H9 (cell line): ENCODE measurements at regions not wholly inside any gene's neighbourhood (a gene's known extent, or its start where the extent isn't known, plus 50 kb on each side); places are given as distances from the start of the nearest gene placed in this dataset.

Experiments used
- DNase-seq: peaks from one replicate; pipeline ENCODE4 v3.0.0-alpha.2; 2017
- H2AFZ ChIP-seq: one replicate; pipeline ENCODE4 v1.6.1; 2013; ENCODE audit warnings: mild to moderate bottlenecking, low read length, control low read depth, moderate library complexity
- H2AK5ac ChIP-seq: 2 replicates; pipeline ENCODE4 v1.6.1; 2013; ENCODE audit warnings: low read length, control low read depth, mixed read lengths; ENCODE audit not compliant: insufficient read length
- H2BK120ac ChIP-seq: one replicate; pipeline ENCODE4 v1.6.1; 2013; ENCODE audit warnings: low read depth, mild to moderate bottlenecking, low read length, control low read depth, inconsistent platforms; ENCODE audit not compliant: poor library complexity, severe bottlenecking
- H2BK12ac ChIP-seq: 2 replicates; pipeline ENCODE4 v1.6.1; 2013; ENCODE audit warnings: low read length, control low read depth, mixed read lengths, low read depth; ENCODE audit not compliant: insufficient read length
- H2BK15ac ChIP-seq: 2 replicates; pipeline ENCODE4 v1.6.1; 2013; ENCODE audit warnings: low read depth, low read length, control low read depth
- H2BK20ac ChIP-seq: one replicate; pipeline ENCODE4 v1.6.1; 2013; ENCODE audit warnings: low read depth, mild to moderate bottlenecking, low read length, control low read depth, inconsistent platforms; ENCODE audit not compliant: poor library complexity, severe bottlenecking
- H2BK5ac ChIP-seq: 2 replicates; pipeline ENCODE4 v1.6.1; 2013; ENCODE audit warnings: low read length, control low read depth, mixed read lengths; ENCODE audit not compliant: insufficient read length
- H3K14ac ChIP-seq: 2 replicates; pipeline ENCODE4 v1.6.1; 2013; ENCODE audit warnings: low read length, control low read depth; ENCODE audit not compliant: insufficient read depth
- H3K18ac ChIP-seq: 2 replicates; pipeline ENCODE4 v1.6.1; 2013; ENCODE audit warnings: low read depth, mild to moderate bottlenecking, mixed read lengths, low read length, control low read depth; ENCODE audit not compliant: insufficient read length
- H3K23ac ChIP-seq: 2 replicates; pipeline ENCODE4 v1.6.1; 2013; ENCODE audit warnings: low read length, control low read depth, mixed read lengths, low read depth; ENCODE audit not compliant: insufficient read length
- H3K23me2 ChIP-seq: 2 replicates; pipeline ENCODE4 v1.6.1; 2013; ENCODE audit warnings: low read depth, mild to moderate bottlenecking, mixed read lengths, low read length, control low read depth; ENCODE audit not compliant: insufficient read length, poor library complexity, severe bottlenecking
- H3K27ac ChIP-seq: 2 replicates; pipeline ENCODE4 v1.5.1; 2013; ENCODE audit warnings: low read length, control low read depth, mixed read lengths, low read depth; ENCODE audit not compliant: insufficient read length
- H3K27me3 ChIP-seq: 2 replicates; pipeline ENCODE4 v1.6.1; 2013; ENCODE audit warnings: low read length, control low read depth, inconsistent platforms; ENCODE audit not compliant: insufficient read depth
- H3K4ac ChIP-seq: 2 replicates; pipeline ENCODE4 v1.6.1; 2013; ENCODE audit warnings: low read depth, mild to moderate bottlenecking, control low read depth, inconsistent platforms, low read length, moderate library complexity
- H3K4me1 ChIP-seq: 2 replicates; pipeline ENCODE4 v1.6.1; 2013; ENCODE audit warnings: low read length, control low read depth, inconsistent platforms; ENCODE audit not compliant: insufficient read depth
- H3K4me2 ChIP-seq: 2 replicates; pipeline ENCODE4 v1.6.1; 2013; ENCODE audit warnings: low read length, control low read depth, mixed read lengths; ENCODE audit not compliant: insufficient read length, insufficient read depth
- H3K56ac ChIP-seq: 2 replicates; pipeline ENCODE4 v1.6.1; 2013; ENCODE audit warnings: low read depth, mild to moderate bottlenecking, mixed read lengths, low read length, control low read depth; ENCODE audit not compliant: insufficient read length
- H3K79me1 ChIP-seq: 2 replicates; pipeline ENCODE4 v1.6.1; 2013; ENCODE audit warnings: low read depth, mild to moderate bottlenecking, moderate library complexity, low read length, control low read depth, inconsistent platforms; ENCODE audit not compliant: insufficient read depth, poor library complexity, severe bottlenecking
- H3K79me2 ChIP-seq: 2 replicates; pipeline ENCODE4 v1.6.1; 2013; ENCODE audit warnings: low read length, control low read depth, inconsistent platforms; ENCODE audit not compliant: insufficient read depth
- H3K9ac ChIP-seq: 2 replicates; pipeline ENCODE4 v1.6.1; 2013; ENCODE audit warnings: low read length, control low read depth, mixed read lengths; ENCODE audit not compliant: insufficient read length; ENCODE audit errors: extremely low read depth
- H3K9me3 ChIP-seq: one replicate; pipeline ENCODE4 v1.6.1; 2013; ENCODE audit warnings: low read depth, low read length, inconsistent platforms; ENCODE audit not compliant: control insufficient read depth
- H3T11ph ChIP-seq: one replicate; pipeline ENCODE4 v1.6.1; 2013; ENCODE audit warnings: mild to moderate bottlenecking, low read length, control low read depth, inconsistent platforms
- H4K20me1 ChIP-seq: one replicate; pipeline ENCODE4 v1.6.1; 2013; ENCODE audit not compliant: control insufficient read depth, insufficient read length, insufficient read depth
- H4K5ac ChIP-seq: 2 replicates; pipeline ENCODE4 v1.6.1; 2013; ENCODE audit warnings: low read depth, mild to moderate bottlenecking, mixed read lengths, low read length, control low read depth; ENCODE audit not compliant: insufficient read length
- H4K8ac ChIP-seq: replicated peaks from 2 replicates; pipeline ENCODE4 v1.6.1; 2013; ENCODE audit warnings: low read length, control low read depth, mixed read lengths, low read depth; ENCODE audit not compliant: insufficient read length
- H4K91ac ChIP-seq: 2 replicates; pipeline ENCODE4 v1.6.1; 2013; ENCODE audit warnings: low read depth, mild to moderate bottlenecking, moderate library complexity, mixed read lengths, low read length, control low read depth; ENCODE audit not compliant: insufficient read length
- H3K27ac Mint-ChIP-seq, 3 experiments: 2 replicates in 2 of 3; 3 replicates in 1 of 3; pipeline ENCODE4 v1.8.0; 2020 to 2021; ENCODE audit warnings: mixed read lengths in 3 of 3, mild to moderate bottlenecking in 1 of 3, moderate library complexity in 1 of 3
- H3K27me3 Mint-ChIP-seq: 2 replicates; pipeline ENCODE4 v1.8.0; 2021; ENCODE audit warnings: low read depth, mild to moderate bottlenecking, moderate library complexity, mixed read lengths
- H3K36me3 Mint-ChIP-seq, 3 experiments: 2 replicates in 2 of 3; 3 replicates in 1 of 3; pipeline ENCODE4 v1.8.0; 2020 to 2021; ENCODE audit warnings: low read depth in 3 of 3, mixed read lengths in 3 of 3; ENCODE audit not compliant: insufficient read depth in 1 of 3
- H3K4me1 Mint-ChIP-seq, 2 experiments: 2 replicates each; pipeline ENCODE4 v1.8.0; 2020; ENCODE audit warnings: mixed read lengths in 2 of 2
- H3K4me3 Mint-ChIP-seq, 2 experiments: 2 replicates in 1 of 2; 3 replicates in 1 of 2; pipeline ENCODE4 v1.8.0; 2020 to 2021; ENCODE audit warnings: mild to moderate bottlenecking in 2 of 2, mixed read lengths in 2 of 2, moderate library complexity in 1 of 2
- H3K9me3 Mint-ChIP-seq, 2 experiments: 2 replicates in 1 of 2; 3 replicates in 1 of 2; pipeline ENCODE4 v1.8.0; 2020; ENCODE audit warnings: mild to moderate bottlenecking in 2 of 2, mixed read lengths in 2 of 2, moderate library complexity in 1 of 2
- CTCF ChIP-seq: fragments of 200-600 bp; sonication (generic); conservative IDR thresholded peaks from 3 replicates; pipeline ENCODE4 v1.8.0; 2021; ENCODE audit warnings: antibody characterized with exemption, mild to moderate bottlenecking
- WGBS: extraction: QIAGEN DNeasy Blood & Tissue Kit; methylation state at CpG from one replicate; pipeline ENCODE4 v1.1.7; 2013; ENCODE audit warnings: missing lambda C conversion rate, low lambda C conversion rate, mixed read lengths; ENCODE audit not compliant: insufficient read length; ENCODE audit errors: extremely low coverage; 5-methylcytosine and 5-hydroxymethylcytosine counted together

DNA sequence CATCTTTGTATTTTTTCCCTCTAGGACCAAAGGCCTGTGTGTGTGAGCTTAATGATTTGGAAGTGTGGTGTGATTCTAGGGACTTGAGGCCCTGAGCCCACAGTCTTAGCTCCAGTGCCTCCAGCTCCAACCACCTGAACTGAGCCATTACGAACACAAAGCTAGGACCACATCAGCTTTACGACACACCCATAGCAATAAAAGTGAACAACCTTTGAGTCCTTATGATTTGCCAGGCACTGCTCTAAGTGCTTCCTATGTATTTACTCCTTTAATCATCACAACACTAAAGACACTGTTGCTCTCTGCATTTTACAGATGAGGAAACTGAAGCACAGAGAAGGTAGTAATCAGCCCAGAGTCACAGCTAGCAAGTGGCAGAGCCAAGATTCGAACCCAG, 126.4 kb downstream of the EHF start:
- H2BK15ac ChIP-seq = no peak overlapping the region
- no peak overlapping the region for H4K91ac ChIP-seq
- H4K8ac ChIP-seq = no peak overlapping the region
- H3K9ac ChIP-seq = no peak overlapping the region
- no peaks in the 10 kb centered on the region for H3K9me3 ChIP-seq
- no peak overlapping the region for H2AK5ac ChIP-seq
- no peak overlapping the region for H3K4ac ChIP-seq
- H3K18ac ChIP-seq = no peak overlapping the region
- TF ChIP-seq CTCF = no peak
- H3K14ac ChIP-seq = no peak overlapping the region
- Mint-ChIP-seq H3K27ac (no peak overlapping the region), H3K4me1 (no peaks in the 10 kb centered on the region), H3K27me3 (peaks cover 1% of the 10 kb centered on the region), H3K4me3 (no peak overlapping the region), H3K9me3 (peaks cover 0 to under 1% of the 10 kb centered on the region in 2 experiments; a peak in 1 of 5 replicates), H3K36me3 (peaks cover 0 to 2% (median 0%) of the 10 kb centered on the region in 3 experiments; a peak in 3 of 7 replicates)
- H3K56ac ChIP-seq = no peak overlapping the region
- no peak for DNase-seq
- no peak overlapping the region for H3K23ac ChIP-seq
- no peaks in the 10 kb centered on the region for H3K79me1 ChIP-seq
- no peak overlapping the region for H2BK120ac ChIP-seq
- H3K4me1 ChIP-seq = no peaks in the 10 kb centered on the region
- no peak overlapping the region for H3T11ph ChIP-seq
- no peak overlapping the region for H2BK12ac ChIP-seq
- no peak overlapping the region for H3K4me2 ChIP-seq
- no peaks in the 10 kb centered on the region for H3K79me2 ChIP-seq
- no peaks in the 10 kb centered on the region for H4K20me1 ChIP-seq
- H3K27me3 ChIP-seq = no peaks in the 10 kb centered on the region
- H2BK5ac ChIP-seq = no peak overlapping the region
- H3K23me2 ChIP-seq = no peaks in the 10 kb centered on the region
- no CpG with 5 or more reads among the region's 3 CpGs for WGBS
- H3K27ac ChIP-seq = no peak overlapping the region
- no peak overlapping the region for H2BK20ac ChIP-seq
- no peak overlapping the region for H4K5ac ChIP-seq
- no peak overlapping the region for H2AFZ ChIP-seq
